ENCODE measurements at regions not wholly inside any gene's neighbourhood (a gene's known extent, or its start where the extent isn't known, plus 50 kb on each side); places are given as distances from the start of the nearest gene placed in this dataset.

- no peak overlapping the region for H2BK20ac ChIP-seq (ENCODE audit: low read depth, low read length)
- intact Hi-C loops (cut with micrococcal nuclease): no loop called here
- dilution Hi-C loops (cut with HindIII; ENCODE audit: low sequenced_read_pairs, unreplicated experiment): no loop called here
- no peaks in the 10 kb centered on the region for H3K4me1 ChIP-seq (ENCODE audit: control insufficient read depth, insufficient read depth, low read length)
- no peak overlapping the region for H3K4me2 ChIP-seq (ENCODE audit: low read depth, low read length)
- no peak overlapping the region for H3K9ac ChIP-seq (ENCODE audit: low read depth, low read length)
- DNase-seq (no peak), ATAC-seq (ENCODE audit: low read depth) (no peak)
- no peaks in the 10 kb centered on the region for H3K36me3 ChIP-seq (ENCODE audit: control insufficient read depth, insufficient read depth, low read length)
- no peak overlapping the region for H3K4me3 ChIP-seq (ENCODE audit: insufficient read depth, low read depth, low read length)
- CTCF ChIA-PET: no interaction called here
- no peak overlapping the region for H4K5ac ChIP-seq (ENCODE audit: low read depth, low read length)
- no peak overlapping the region for H2AK9ac ChIP-seq (replicated peaks; ENCODE audit: low read depth, low read length, poor library complexity)
- in situ Hi-C loops (cut with MboI; ENCODE audit: low sequenced_read_pairs): no loop called here
- H3K79me1 ChIP-seq (ENCODE audit: low read depth in 1 of 2, low read length in 2 of 2): no peaks in the 10 kb centered on the region
- no peak overlapping the region for H3K23ac ChIP-seq (ENCODE audit: low read depth, low read length)
- no peaks in the 10 kb centered on the region for H4K20me1 ChIP-seq (ENCODE audit: insufficient read depth, low read length)
- BruUV-seq (replicated peaks): no TSS peak
- H3K14ac ChIP-seq (replicated peaks; ENCODE audit: low read depth, low read length): no peak overlapping the region
- no peak overlapping the region for H3K27ac ChIP-seq (ENCODE audit: insufficient read depth, low read length)
- H3K4ac ChIP-seq (ENCODE audit: low read depth, low read length): no peak overlapping the region
- H3K9me1 ChIP-seq (ENCODE audit: insufficient read depth, low read length): no peaks in the 10 kb centered on the region
- no peaks in the 10 kb centered on the region for H3K27me3 ChIP-seq (ENCODE audit: control insufficient read depth, insufficient read depth, low read length)
- no peak overlapping the region for H2BK5ac ChIP-seq (ENCODE audit: low read depth, low read length, poor library complexity, severe bottlenecking)
- no peak overlapping the region for H4K91ac ChIP-seq (ENCODE audit: insufficient read depth, low read depth, low read length)
- TF ChIP-seq RCOR1 (IDR thresholded peaks at IDR 0.05; ENCODE audit: insufficient replicate concordance, low read length) (no peak), NFE2L2 (IDR thresholded peaks at IDR 0.05; ENCODE audit: low read depth, low read length) (no peak), RFX5 (IDR thresholded peaks at IDR 0.05; ENCODE audit: low read depth, low read length) (no peak), ELK1 (IDR thresholded peaks at IDR 0.05; ENCODE audit: borderline replicate concordance, low read depth, low read length) (no peak)
- no peak overlapping the region for H3K56ac ChIP-seq (ENCODE audit: extremely low read depth, insufficient read depth, low read length)
- no peak overlapping the region for H3K18ac ChIP-seq (ENCODE audit: low read depth, low read length)
- H2BK120ac ChIP-seq (ENCODE audit: low read depth, low read length): no peak overlapping the region
- WGBS, 2 experiments (ENCODE audit: extremely low coverage in 2 of 2, insufficient read length in 1 of 2): no CpG with 5 or more reads among the region's 3 CpGs
- H2AK5ac ChIP-seq (ENCODE audit: low read depth, low read length): no peak overlapping the region
- H2BK15ac ChIP-seq (ENCODE audit: low read depth, low read length): no peak overlapping the region
- POLR2A ChIA-PET (ENCODE audit: unreplicated experiment): no interaction called here
- no peak overlapping the region for H2AFZ ChIP-seq (replicated peaks; ENCODE audit: low read length, poor library complexity)
- H4K8ac ChIP-seq (ENCODE audit: low read depth in 2 of 2, low read length in 2 of 2): no peak overlapping the region
- 0 out of 2 replicates have a peak, but pooled peaks cover 2% of the 10 kb centered on the region for H3K9me3 ChIP-seq (ENCODE audit: control insufficient read depth, insufficient read depth, low read length)
These were observed 133.6 kb upstream of the VAMP7 start for GRCh38 chrX:155747520-155747919.
